ENCODE measurements at regions not wholly inside any gene's neighbourhood (a gene's known extent, or its start where the extent isn't known, plus 50 kb on each side); places are given as distances from the start of the nearest gene placed in this dataset.

DNA sequence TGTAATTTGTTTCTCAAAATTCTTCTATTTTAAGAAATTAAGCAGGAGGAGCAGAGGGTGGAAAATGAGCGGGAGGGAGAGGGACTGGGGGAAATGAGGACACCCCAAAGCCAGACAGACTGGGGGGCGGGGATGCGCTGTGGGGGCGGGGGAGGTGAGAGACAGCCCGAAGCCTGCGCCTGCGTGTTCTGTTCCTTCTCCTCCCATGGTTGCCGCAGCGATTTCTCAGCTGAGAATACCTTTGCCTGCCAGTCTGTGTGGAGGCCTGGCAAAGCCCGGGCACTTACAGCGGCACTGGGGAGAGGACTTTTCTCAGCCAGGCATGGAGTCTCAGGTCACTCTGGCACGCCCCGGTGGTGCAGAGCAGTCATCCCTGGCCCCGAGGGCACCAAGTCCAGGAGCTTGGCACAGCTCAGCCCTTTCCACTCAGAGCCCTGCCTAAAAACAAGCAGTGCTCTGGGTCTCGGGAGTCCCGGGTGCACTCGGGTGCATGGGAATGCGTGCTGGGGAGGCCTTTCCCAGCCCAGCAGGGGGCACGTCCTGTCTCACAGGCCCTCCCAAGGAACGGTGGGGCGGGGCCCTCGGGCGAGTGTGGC, 289.3 kb upstream of the HS6ST1 start:
- Histone ChIP-seq H3K36me3 (no peaks in the 10 kb centered on the region), H3K27me3 (no peaks in the 10 kb centered on the region), H3K4me1 (ENCODE audit: insufficient read depth) (no peaks in the 10 kb centered on the region), H3K4me3 (no peak overlapping the region), H3K27ac (no peak overlapping the region), H3K9me3 (no peaks in the 10 kb centered on the region)
- peak in 1 of 5 donors; percentile 36 for DNase-seq
- 48 to 81% (median 58%) methylated on average over 23 of the region's 23 CpGs for WGBS, 3 donors
- TF ChIP-seq EP300 (IDR thresholded peaks at IDR 0.05): no peak
- no peak for TF ChIP-seq CTCF (IDR thresholded peaks at IDR 0.05)
- TF ChIP-seq POLR2A (IDR thresholded peaks at IDR 0.05): no peak
- intact Hi-C loops (cut with DNase I): no loop called here

DNA sequence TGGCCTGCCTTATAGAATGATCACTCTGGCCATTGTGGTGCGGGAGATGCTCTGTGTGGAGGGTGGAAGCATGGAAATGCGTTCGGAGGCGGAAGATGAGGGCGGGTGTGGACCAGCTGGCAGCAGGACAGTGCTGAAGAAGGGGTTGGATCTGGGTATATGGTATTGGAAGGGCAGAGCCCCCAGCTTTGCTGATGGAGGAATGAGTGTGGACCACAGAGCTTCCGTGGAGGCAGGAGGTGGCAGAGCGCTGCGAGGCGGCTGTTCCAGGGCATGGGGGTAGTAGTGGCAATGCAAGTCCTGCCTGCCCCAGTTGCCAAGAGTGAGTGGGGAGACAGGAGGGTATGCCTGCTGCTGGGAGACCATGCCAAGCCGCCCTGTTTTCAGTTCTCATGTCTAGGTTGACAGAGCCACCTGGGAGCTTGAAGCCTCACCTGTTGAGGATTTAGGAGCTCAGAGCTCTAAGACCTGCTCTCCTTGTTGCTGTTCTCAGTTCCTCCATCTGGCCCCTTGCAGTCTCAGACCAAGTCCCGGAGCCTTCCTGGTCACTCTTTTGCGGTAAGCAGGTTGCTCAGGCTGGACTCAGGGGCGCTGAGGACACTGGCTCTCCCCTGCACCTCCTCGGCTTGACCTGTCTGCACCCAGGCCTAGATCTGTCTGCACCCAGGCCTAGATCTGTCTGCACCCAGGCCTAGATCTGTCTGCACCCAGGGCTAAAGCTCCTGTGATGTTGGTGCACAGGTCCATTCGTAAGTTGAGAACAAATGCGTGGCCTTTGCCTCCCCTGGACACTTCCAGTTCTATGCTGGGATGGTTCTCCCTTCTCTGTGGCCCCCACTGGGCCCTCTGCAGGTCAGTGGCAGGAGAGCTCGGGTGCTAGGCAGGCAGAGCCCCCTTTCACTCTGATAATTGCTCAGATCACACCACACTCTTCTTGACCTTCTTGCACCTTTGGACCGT, 290.5 kb upstream of the HS6ST1 start:
- peak in 2 of 5 donors; percentile 9 to 22 for DNase-seq
- intact Hi-C loops (cut with DNase I): no loop called here

DNA sequence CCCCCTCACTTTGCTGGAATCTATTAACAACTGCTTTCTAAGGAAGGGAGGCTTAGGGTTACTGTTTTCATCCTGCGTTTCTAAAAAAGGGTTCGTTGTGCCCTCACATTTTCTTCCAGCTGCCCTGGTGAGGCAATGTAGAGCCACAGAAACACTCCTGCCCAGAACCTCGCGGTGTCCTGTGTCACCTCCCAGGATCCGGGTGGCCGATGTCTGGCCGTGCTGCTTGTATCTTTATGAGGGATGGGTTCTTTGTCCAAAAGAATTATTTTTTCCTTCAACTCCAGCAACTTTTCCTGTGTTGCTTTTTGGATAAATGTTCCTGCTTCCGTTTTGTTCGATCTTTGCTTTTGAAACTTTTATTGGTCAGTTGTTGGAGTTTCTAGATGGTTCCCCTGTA, 291.8 kb upstream of the HS6ST1 start:
- no peaks in the 10 kb centered on the region for H3K9me3 ChIP-seq
- H3K27me3 ChIP-seq: no peaks in the 10 kb centered on the region
- no peaks in the 10 kb centered on the region for H3K4me1 ChIP-seq (ENCODE audit: insufficient read depth)
- no peak overlapping the region for H3K4me3 ChIP-seq
- TF ChIP-seq EP300 (IDR thresholded peaks at IDR 0.05): no peak
- TF ChIP-seq POLR2A (IDR thresholded peaks at IDR 0.05): no peak
- no peak for TF ChIP-seq CTCF (IDR thresholded peaks at IDR 0.05)
- no peak for DNase-seq
- H3K36me3 ChIP-seq: no peaks in the 10 kb centered on the region
- intact Hi-C loops (cut with DNase I): no loop called here
- 93 to 96% (median 95%) methylated on average over 9 of the region's 9 CpGs for WGBS, 3 donors
- H3K27ac ChIP-seq: no peak overlapping the region

More for the DNA sequence above, 290.5 kb upstream of the HS6ST1 start:
- H3K4me3 ChIP-seq: no peak overlapping the region
- no peak overlapping the region for H3K27ac ChIP-seq
- no peaks in the 10 kb centered on the region for H3K36me3 ChIP-seq
- no peaks in the 10 kb centered on the region for H3K4me1 ChIP-seq (ENCODE audit: insufficient read depth)
- TF ChIP-seq CTCF (IDR thresholded peaks at IDR 0.05): no peak
- no peak for TF ChIP-seq POLR2A (IDR thresholded peaks at IDR 0.05)
- no peak for TF ChIP-seq EP300 (IDR thresholded peaks at IDR 0.05)
- WGBS, 3 donors: 94 to 97% (median 95%) methylated on average over 18 of the region's 18 CpGs
- no peaks in the 10 kb centered on the region for H3K27me3 ChIP-seq
- H3K9me3 ChIP-seq: no peaks in the 10 kb centered on the region

DNA sequence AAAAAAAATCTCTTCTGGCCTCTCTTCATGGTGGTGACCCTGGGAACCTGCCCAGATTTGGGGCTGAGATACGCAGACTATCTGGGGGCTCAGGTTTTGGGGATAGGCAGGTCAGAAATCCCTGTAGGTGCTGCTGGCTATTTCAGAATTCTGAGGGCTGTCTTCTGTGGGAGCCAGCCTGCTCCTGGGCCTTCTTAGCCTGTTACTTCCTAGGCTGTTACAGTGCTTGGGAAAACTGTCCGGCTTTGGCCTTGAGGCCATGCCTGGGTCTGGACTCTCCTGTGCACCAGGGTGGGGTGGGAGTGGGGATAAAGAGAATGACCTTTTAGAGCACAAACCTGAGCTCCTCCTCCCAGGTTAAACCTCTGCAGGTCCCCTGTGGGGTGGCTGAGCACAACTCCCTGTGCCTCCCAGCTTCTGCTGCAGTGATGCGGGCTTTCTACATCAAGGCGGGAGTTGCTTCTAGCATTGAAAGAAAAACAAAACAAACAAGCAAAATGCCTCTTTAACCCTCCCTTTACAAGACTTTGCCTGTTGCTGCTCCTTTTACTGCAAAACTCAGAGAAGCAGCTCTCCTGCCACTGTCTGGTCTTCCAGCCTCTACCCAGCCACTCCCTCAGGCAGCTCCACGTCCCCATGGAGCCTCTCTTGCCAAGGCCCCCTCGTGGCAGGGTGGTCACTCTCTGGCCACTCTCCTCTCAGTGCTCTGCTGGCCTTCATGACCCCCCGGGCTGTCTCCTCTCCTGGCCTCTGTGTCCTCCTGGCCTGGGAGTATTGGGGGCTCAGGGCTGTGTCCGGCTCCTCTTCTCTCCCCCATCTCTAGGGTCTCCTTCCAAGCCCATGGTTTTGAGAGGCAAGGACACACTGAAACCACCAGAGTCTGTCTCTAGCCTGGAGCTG, 293.0 kb upstream of the HS6ST1 start:
- TF ChIP-seq POLR2A (IDR thresholded peaks at IDR 0.05) (no peak), EP300 (IDR thresholded peaks at IDR 0.05) (no peak)
- H3K27me3 ChIP-seq: no peaks in the 10 kb centered on the region
- H3K4me3 ChIP-seq: no peak overlapping the region
- H3K4me1 ChIP-seq (ENCODE audit: insufficient read depth): no peaks in the 10 kb centered on the region
- DNase-seq: peak in 1 of 5 donors; percentile 17
- H3K27ac ChIP-seq: no peak overlapping the region
- H3K36me3 ChIP-seq: no peaks in the 10 kb centered on the region
- no peaks in the 10 kb centered on the region for H3K9me3 ChIP-seq
- WGBS, 3 donors: 80 to 85% (median 83%) methylated on average over 8 of the region's 8 CpGs
- intact Hi-C loops (cut with DNase I): no loop called here

All from ovary (tissue), 7 donors.